ENCODE measurements at regions not wholly inside any gene's neighbourhood (a gene's known extent, or its start where the extent isn't known, plus 50 kb on each side); places are given as distances from the start of the nearest gene placed in this dataset.

- no peak for DNase-seq (ENCODE audit: low spot score)
Measured at GRCh38 chr3:106765342-106765741, 611.9 kb upstream of the CCDC54 start.

GRCh38 chr3:106768941-106769480 is 608.2 kb upstream of the CCDC54 start:
- DNase-seq (ENCODE audit: low spot score), result no peak

GRCh38 chr3:106773795-106774194 is 603.4 kb upstream of the CCDC54 start:
- DNase-seq (ENCODE audit: low spot score), result no peak

- no peak for DNase-seq (ENCODE audit: low spot score)
Measured at GRCh38 chr3:106783231-106783630, 594.0 kb upstream of the CCDC54 start.

- no peak for DNase-seq (ENCODE audit: low spot score)
Measured at GRCh38 chr3:106789276-106789675, 588.0 kb upstream of the CCDC54 start.

- DNase-seq (ENCODE audit: low spot score), result no peak
Measured at GRCh38 chr3:106792716-106793115, 584.5 kb upstream of the CCDC54 start.

- DNase-seq (ENCODE audit: low spot score), result no peak
Measured at GRCh38 chr3:106794442-106794841, 582.8 kb upstream of the CCDC54 start.

GRCh38 chr3:106795553-106795952 is 581.7 kb upstream of the CCDC54 start:
- no peak for DNase-seq (ENCODE audit: low spot score)

- DNase-seq (ENCODE audit: low spot score), result no peak
Measured at GRCh38 chr3:106797461-106797860, 579.8 kb upstream of the CCDC54 start.

- no peak for DNase-seq (ENCODE audit: low spot score)
Measured at GRCh38 chr3:106805625-106806024, 571.6 kb upstream of the CCDC54 start.

GRCh38 chr3:106806964-106807363 is 570.3 kb upstream of the CCDC54 start:
- no peak for DNase-seq (ENCODE audit: low spot score)

GRCh38 chr3:106809041-106809440 is 568.2 kb upstream of the CCDC54 start:
- no peak for DNase-seq (ENCODE audit: low spot score)

- DNase-seq (ENCODE audit: low spot score), result no peak
Measured at GRCh38 chr3:106809623-106810299, 567.5 kb upstream of the CCDC54 start.

GRCh38 chr3:106810300-106810875 is 566.9 kb upstream of the CCDC54 start:
- DNase-seq (ENCODE audit: low spot score), result no peak

- DNase-seq (ENCODE audit: low spot score), result no peak
Measured at GRCh38 chr3:106811376-106811775, 565.9 kb upstream of the CCDC54 start.

- DNase-seq (ENCODE audit: low spot score), result no peak
Measured at GRCh38 chr3:106813742-106814141, 563.5 kb upstream of the CCDC54 start.

- no peak for DNase-seq (ENCODE audit: low spot score)
Measured at GRCh38 chr3:106814231-106814630, 563.0 kb upstream of the CCDC54 start.

GRCh38 chr3:106816838-106817237 is 560.4 kb upstream of the CCDC54 start:
- DNase-seq (ENCODE audit: low spot score), result no peak

GRCh38 chr3:106817706-106818105 is 559.5 kb upstream of the CCDC54 start:
- DNase-seq (ENCODE audit: low spot score), result no peak

- DNase-seq (ENCODE audit: low spot score), result no peak
Measured at GRCh38 chr3:106819440-106819839, 557.8 kb upstream of the CCDC54 start.

GRCh38 chr3:106820726-106821362 is 556.4 kb upstream of the CCDC54 start:
- no peak for DNase-seq (ENCODE audit: low spot score)

GRCh38 chr3:106821801-106822200 is 555.4 kb upstream of the CCDC54 start:
- DNase-seq (ENCODE audit: low spot score), result no peak

GRCh38 chr3:106822204-106822603 is 555.0 kb upstream of the CCDC54 start:
- no peak for DNase-seq (ENCODE audit: low spot score)

Data from HuH-7.5 (cell line).